Thyroid gland (tissue), 4 donors: ENCODE measurements at regions not wholly inside any gene's neighbourhood (a gene's known extent, or its start where the extent isn't known, plus 50 kb on each side); places are given as distances from the start of the nearest gene placed in this dataset.

ENCODE experiments used
- DNase-seq, 2 donors: peaks; one replicate each; pipeline ENCODE4 v3.0.0-alpha.2; 2019
- H3K27ac ChIP-seq, 3 donors: fragments of 200-600 bp; sonication (generic); 1 replicate in 2 of 3; 2 replicates in 1 of 3; pipeline ENCODE4 v1.5.1; 2016 to 2019; ENCODE audit warnings: mild to moderate bottlenecking in 1 of 3, moderate library complexity in 1 of 3
- H3K27me3 ChIP-seq: fragments of 200-600 bp; sonication (generic); one replicate; pipeline ENCODE4 v1.5.1; 2019
- H3K36me3 ChIP-seq, 2 donors: fragments of 200-600 bp; sonication (generic); one replicate each; pipeline ENCODE4 v1.5.1; 2016 to 2019
- H3K4me1 ChIP-seq, 2 donors: fragments of 200-600 bp; sonication (generic); one replicate each; pipeline ENCODE4 v1.5.1; 2017 to 2019
- H3K4me3 ChIP-seq, 3 donors: fragments of 200-600 bp; sonication (generic); replicated peaks in 1 of 3; 1 replicate in 2 of 3; 2 replicates in 1 of 3; pipeline ENCODE4 v1.5.1; 2016; ENCODE audit warnings: mild to moderate bottlenecking in 1 of 3
- H3K9me3 ChIP-seq: fragments of 200-600 bp; sonication (generic); one replicate; pipeline ENCODE4 v1.5.1; 2017
- POLR2A ChIP-seq, 2 donors: fragments of 450-650 bp; IDR thresholded peaks; one replicate each; pipeline ENCODE4 v1.6.1; 2017; ENCODE audit warnings: antibody characterized with exemption in 2 of 2, mild to moderate bottlenecking in 2 of 2, moderate library complexity in 1 of 2
- WGBS, 2 donors: methylation state at CpG; one replicate each; pipeline ENCODE4 v1.1.5; 2017; 5-methylcytosine and 5-hydroxymethylcytosine counted together
- intact Hi-C: fragments of 100-400 bp; cut with DNase I; formaldehyde crosslinking; loops from one replicate; pipeline ENCODE4 v1.15.1; 2023
- TF ChIP-seq, protein P1 (sequence below), 6 experiments: fragments of 200-600 bp in 3 of 6; fragments of 450-650 bp in 3 of 6; sonication (generic) in 3 of 6; IDR thresholded peaks; one replicate each; pipeline ENCODE4 v1.5.1; 2016 to 2019; ENCODE audit warnings: antibody characterized with exemption in 6 of 6, mild to moderate bottlenecking in 2 of 6, inconsistent platforms in 1 of 6, moderate library complexity in 1 of 6

DNA sequence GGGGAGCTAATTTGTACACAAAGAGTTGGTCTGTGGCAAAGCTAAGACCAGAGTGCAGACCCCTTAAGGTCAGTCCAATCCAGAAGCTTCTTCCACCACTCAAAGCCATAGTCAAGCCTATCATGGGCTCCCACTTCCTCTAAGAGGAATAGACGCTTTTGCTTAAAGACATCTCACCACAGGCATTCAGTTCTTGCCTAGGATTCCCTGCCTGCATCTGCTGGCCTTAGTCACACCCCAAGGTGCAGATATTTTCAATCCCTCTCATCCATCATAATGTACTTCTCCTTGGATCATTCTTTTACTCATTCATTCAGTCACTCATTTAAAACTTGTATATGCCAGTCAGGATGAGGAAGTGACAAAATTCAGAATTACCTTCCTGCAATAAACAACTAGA lies 179.6 kb upstream of the STT3B start:
- intact Hi-C loops: no loop called here
- Histone ChIP-seq H3K27me3 (no peaks in the 10 kb centered on the region), H3K4me1 (no peaks in the 10 kb centered on the region), H3K27ac (no peak overlapping the region), H3K36me3 (no peaks in the 10 kb centered on the region), H3K4me3 (no peak overlapping the region), H3K9me3 (no peaks in the 10 kb centered on the region)
- TF ChIP-seq POLR2A (IDR thresholded peaks at IDR 0.05): no peak
- TF ChIP-seq, protein P1, sequence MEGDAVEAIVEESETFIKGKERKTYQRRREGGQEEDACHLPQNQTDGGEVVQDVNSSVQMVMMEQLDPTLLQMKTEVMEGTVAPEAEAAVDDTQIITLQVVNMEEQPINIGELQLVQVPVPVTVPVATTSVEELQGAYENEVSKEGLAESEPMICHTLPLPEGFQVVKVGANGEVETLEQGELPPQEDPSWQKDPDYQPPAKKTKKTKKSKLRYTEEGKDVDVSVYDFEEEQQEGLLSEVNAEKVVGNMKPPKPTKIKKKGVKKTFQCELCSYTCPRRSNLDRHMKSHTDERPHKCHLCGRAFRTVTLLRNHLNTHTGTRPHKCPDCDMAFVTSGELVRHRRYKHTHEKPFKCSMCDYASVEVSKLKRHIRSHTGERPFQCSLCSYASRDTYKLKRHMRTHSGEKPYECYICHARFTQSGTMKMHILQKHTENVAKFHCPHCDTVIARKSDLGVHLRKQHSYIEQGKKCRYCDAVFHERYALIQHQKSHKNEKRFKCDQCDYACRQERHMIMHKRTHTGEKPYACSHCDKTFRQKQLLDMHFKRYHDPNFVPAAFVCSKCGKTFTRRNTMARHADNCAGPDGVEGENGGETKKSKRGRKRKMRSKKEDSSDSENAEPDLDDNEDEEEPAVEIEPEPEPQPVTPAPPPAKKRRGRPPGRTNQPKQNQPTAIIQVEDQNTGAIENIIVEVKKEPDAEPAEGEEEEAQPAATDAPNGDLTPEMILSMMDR (IDR thresholded peaks at IDR 0.05): no peak
- 83 to 96% methylated on average over 1 of the region's 1 CpG for WGBS, 2 donors
- no peak for DNase-seq

DNA sequence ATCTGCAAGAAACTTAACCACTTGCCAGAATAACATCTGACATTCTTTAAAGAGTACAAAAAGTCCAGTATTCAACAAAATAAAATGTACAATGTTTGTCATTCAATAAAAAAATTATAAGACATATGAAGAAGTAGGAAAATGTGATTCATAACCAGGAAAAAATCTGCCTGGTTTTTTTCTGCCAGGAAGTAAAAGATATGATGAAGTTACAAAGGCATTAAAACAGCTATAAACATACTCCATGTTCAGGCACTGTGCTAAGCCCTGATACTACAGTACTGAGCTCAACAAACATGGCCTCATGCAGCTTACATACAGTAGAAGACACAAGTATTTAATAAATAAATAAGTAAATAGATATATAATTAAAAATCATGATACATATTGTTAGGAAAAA lies 178.4 kb upstream of the STT3B start:
- no peak for DNase-seq
- intact Hi-C loops: no loop called here
- Histone ChIP-seq H3K36me3 (no peaks in the 10 kb centered on the region), H3K27ac (no peak overlapping the region), H3K4me1 (no peaks in the 10 kb centered on the region), H3K9me3 (no peaks in the 10 kb centered on the region), H3K4me3 (no peak overlapping the region), H3K27me3 (no peaks in the 10 kb centered on the region)
- TF ChIP-seq, protein P1 (IDR thresholded peaks at IDR 0.05): no peak
- no peak for TF ChIP-seq POLR2A (IDR thresholded peaks at IDR 0.05)

DNA sequence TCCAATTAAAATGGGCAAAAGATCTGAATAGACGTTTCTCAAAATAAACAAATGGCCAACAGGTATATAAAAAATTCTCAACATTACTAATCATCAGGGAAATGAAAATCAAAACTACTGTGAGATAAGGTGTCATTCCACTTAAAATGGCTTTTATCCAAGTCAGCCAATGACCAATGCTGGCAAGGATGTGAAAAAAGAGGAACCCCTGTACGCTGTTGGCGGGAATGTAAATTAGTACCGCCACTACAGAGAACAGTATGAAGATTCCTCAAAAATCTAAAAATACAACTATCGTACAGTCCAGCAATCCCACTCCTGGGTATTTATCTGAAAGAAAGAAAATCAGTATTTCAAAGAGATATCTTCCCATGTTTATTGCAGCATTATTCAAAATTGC lies 176.9 kb upstream of the STT3B start:
- H3K9me3 ChIP-seq: no peaks in the 10 kb centered on the region
- H3K27me3 ChIP-seq: no peaks in the 10 kb centered on the region
- TF ChIP-seq, protein P1 (IDR thresholded peaks at IDR 0.05): no peak
- TF ChIP-seq POLR2A (IDR thresholded peaks at IDR 0.05): no peak
- DNase-seq: no peak
- intact Hi-C loops: no loop called here
- H3K4me1 ChIP-seq: no peaks in the 10 kb centered on the region
- WGBS, 2 donors: 94 to 95% methylated on average over 5 of the region's 5 CpGs
- H3K27ac ChIP-seq: no peak overlapping the region
- no peaks in the 10 kb centered on the region for H3K36me3 ChIP-seq
- no peak overlapping the region for H3K4me3 ChIP-seq

DNA sequence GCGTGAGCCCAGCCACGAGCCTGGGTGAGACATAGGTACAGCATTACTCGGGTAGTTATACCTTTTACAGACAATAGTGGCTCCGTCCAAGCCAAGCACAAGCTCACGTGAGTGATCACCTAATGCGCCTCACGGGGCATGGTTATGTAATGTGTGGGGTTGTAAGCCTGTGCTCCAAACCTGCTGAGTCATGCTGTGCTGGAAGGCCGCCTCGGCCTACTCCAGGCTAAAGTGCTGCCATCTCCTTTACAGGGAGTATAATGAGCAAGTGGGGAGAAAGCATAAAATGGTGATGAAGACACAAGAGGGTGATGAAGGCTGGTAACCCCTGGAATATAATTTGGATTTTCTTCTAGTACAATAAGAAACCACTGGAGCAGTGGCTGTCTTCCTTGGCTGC lies 175.8 kb upstream of the STT3B start:
- H3K27me3 ChIP-seq: no peaks in the 10 kb centered on the region
- no peaks in the 10 kb centered on the region for H3K4me1 ChIP-seq
- no peak for TF ChIP-seq POLR2A (IDR thresholded peaks at IDR 0.05)
- TF ChIP-seq, protein P1 (IDR thresholded peaks at IDR 0.05): no peak
- H3K9me3 ChIP-seq: no peaks in the 10 kb centered on the region
- no peak overlapping the region for H3K4me3 ChIP-seq
- intact Hi-C loops: no loop called here
- WGBS, 2 donors: 88 to 89% methylated on average over 9 of the region's 9 CpGs
- no peak overlapping the region for H3K27ac ChIP-seq
- peak; percentile 9 to 12 for DNase-seq
- H3K36me3 ChIP-seq: no peaks in the 10 kb centered on the region

DNA sequence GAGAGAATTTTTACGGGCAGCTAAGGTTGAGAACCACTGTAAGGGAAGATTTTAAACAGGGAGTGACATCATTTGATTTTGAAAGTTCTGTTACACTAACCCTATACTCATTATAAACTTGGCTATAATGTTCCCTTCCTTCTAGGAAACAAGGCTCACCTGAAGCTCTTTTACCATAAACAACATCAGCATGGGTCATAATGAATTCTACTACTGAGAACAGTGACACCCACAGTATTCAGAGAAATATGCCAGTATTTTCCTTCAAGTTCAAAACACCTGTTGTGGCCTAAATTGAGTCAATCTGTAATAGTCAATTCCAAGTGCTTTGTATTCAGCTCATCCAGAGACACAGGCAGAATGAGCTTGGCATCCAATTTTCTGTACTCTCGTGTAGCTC lies 175.3 kb upstream of the STT3B start:
- no peaks in the 10 kb centered on the region for H3K36me3 ChIP-seq
- WGBS, 2 donors: 98 to 100% methylated on average over 2 of the region's 2 CpGs
- TF ChIP-seq, protein P1 (IDR thresholded peaks at IDR 0.05): no peak
- TF ChIP-seq POLR2A (IDR thresholded peaks at IDR 0.05): no peak
- H3K4me3 ChIP-seq: no peak overlapping the region
- H3K9me3 ChIP-seq: no peaks in the 10 kb centered on the region
- H3K27ac ChIP-seq: no peak overlapping the region
- intact Hi-C loops: no loop called here
- no peak for DNase-seq
- no peaks in the 10 kb centered on the region for H3K4me1 ChIP-seq
- H3K27me3 ChIP-seq: no peaks in the 10 kb centered on the region
